Inflammatory macrophage (primary cell): ENCODE measurements at regions not wholly inside any gene's neighbourhood (a gene's known extent, or its start where the extent isn't known, plus 50 kb on each side); places are given as distances from the start of the nearest gene placed in this dataset.
"Not testable (repeated sequence)": the region's sequence is repeated elsewhere in the genome, so short reads cannot be mapped to it uniquely, and the experiment has no call there.

Source experiments
- DNase-seq, 2 donors: peaks; one replicate each; pipeline ENCODE4 v3.0.0-alpha.2; 2020 to 2022

- DNase-seq, result no peak
Observed at GRCh38 chrX:150217609-150218008, 145.5 kb upstream of the MAMLD1 start.

GRCh38 chrX:150219374-150220185 is 143.5 kb upstream of the MAMLD1 start:
- no peak for DNase-seq

GRCh38 chrX:150223176-150224015 is 139.7 kb upstream of the MAMLD1 start:
- DNase-seq, result no peak

- no peak for DNase-seq
Observed at GRCh38 chrX:150224676-150225075, 138.4 kb upstream of the MAMLD1 start.

- DNase-seq, result no peak
Observed at GRCh38 chrX:150225266-150225665, 137.9 kb upstream of the MAMLD1 start.

GRCh38 chrX:150225756-150226155 is 137.4 kb upstream of the MAMLD1 start:
- no peak for DNase-seq

- no peak for DNase-seq
Observed at GRCh38 chrX:150226223-150226965, 136.7 kb upstream of the MAMLD1 start.

GRCh38 chrX:150227321-150227860 is 135.7 kb upstream of the MAMLD1 start:
- DNase-seq, result no peak

GRCh38 chrX:150227873-150228410 is 135.2 kb upstream of the MAMLD1 start:
- no peak for DNase-seq

GRCh38 chrX:150228431-150228830 is 134.7 kb upstream of the MAMLD1 start:
- DNase-seq, result no peak

GRCh38 chrX:150229030-150229429 is 134.1 kb upstream of the MAMLD1 start:
- DNase-seq, result no peak

GRCh38 chrX:150229481-150229880 is 133.6 kb upstream of the MAMLD1 start:
- DNase-seq, result no peak

- DNase-seq, result not testable (repeated sequence)
Observed at GRCh38 chrX:150230952-150231351, 132.2 kb upstream of the MAMLD1 start.

- DNase-seq, result not testable (repeated sequence)
Observed at GRCh38 chrX:150231368-150231767, 131.7 kb upstream of the MAMLD1 start.

GRCh38 chrX:150232222-150232621 is 130.9 kb upstream of the MAMLD1 start:
- not testable (repeated sequence) for DNase-seq

GRCh38 chrX:150234126-150234525 is 129.0 kb upstream of the MAMLD1 start:
- DNase-seq, result no peak

- DNase-seq, result peak in 1 of 2 donors; percentile 45
Observed at GRCh38 chrX:150236327-150236726, 126.8 kb upstream of the MAMLD1 start.

- no peak for DNase-seq
Observed at GRCh38 chrX:150238632-150239382, 124.3 kb upstream of the MAMLD1 start.

GRCh38 chrX:150239946-150240642 is 123.0 kb upstream of the MAMLD1 start:
- DNase-seq, result no peak

- DNase-seq, result no peak
Observed at GRCh38 chrX:150240643-150240970, 122.5 kb upstream of the MAMLD1 start.

- DNase-seq, result no peak
Observed at GRCh38 chrX:150253959-150254620, 109.0 kb upstream of the MAMLD1 start.
